Panc1 (cell line): ENCODE measurements at regions not wholly inside any gene's neighbourhood (a gene's known extent, or its start where the extent isn't known, plus 50 kb on each side); places are given as distances from the start of the nearest gene placed in this dataset.

Experiments used
- POLR2AphosphoS5 ChIP-seq: IDR thresholded peaks from 2 replicates; pipeline ENCODE4 v1.6.1; 2012; ENCODE audit warnings: mild to moderate bottlenecking, low read depth, low read length, moderate library complexity
- SIN3A ChIP-seq: IDR thresholded peaks from 2 replicates; pipeline ENCODE4 v1.6.1; 2012; ENCODE audit warnings: low read depth, mild to moderate bottlenecking, low read length, moderate library complexity, borderline replicate concordance; ENCODE audit not compliant: insufficient read depth
- TCF7L2 ChIP-seq: IDR thresholded peaks from 2 replicates; pipeline ENCODE4 v1.6.1; 2011; ENCODE audit warnings: mild to moderate bottlenecking, low read depth, low read length, inconsistent platforms
- TF ChIP-seq, protein P1 (sequence below): fragments of 450-650 bp; IDR thresholded peaks from 2 replicates; pipeline ENCODE4 v1.5.1; 2017; ENCODE audit warnings: mild to moderate bottlenecking

DNA sequence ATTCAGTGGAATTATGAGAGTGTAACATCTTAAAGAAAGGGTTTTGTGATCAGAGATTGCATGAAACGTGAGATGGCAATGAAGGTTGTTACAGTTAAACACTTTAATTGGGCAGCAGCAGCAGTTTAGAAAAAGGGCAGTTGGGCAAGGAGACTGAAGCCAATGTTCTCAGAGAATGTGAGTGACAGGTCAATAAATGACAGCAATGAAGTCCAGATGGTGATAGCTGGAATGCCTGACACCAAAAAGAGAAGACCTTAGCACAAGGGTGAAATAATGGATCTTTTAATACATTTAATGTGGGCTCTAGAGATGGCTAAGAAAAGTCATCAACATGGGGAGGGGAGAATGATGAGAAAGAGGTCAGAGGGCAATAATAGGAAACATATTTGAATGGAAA lies 89.4 kb upstream of the CDH7 start:
- TF ChIP-seq, protein P1, sequence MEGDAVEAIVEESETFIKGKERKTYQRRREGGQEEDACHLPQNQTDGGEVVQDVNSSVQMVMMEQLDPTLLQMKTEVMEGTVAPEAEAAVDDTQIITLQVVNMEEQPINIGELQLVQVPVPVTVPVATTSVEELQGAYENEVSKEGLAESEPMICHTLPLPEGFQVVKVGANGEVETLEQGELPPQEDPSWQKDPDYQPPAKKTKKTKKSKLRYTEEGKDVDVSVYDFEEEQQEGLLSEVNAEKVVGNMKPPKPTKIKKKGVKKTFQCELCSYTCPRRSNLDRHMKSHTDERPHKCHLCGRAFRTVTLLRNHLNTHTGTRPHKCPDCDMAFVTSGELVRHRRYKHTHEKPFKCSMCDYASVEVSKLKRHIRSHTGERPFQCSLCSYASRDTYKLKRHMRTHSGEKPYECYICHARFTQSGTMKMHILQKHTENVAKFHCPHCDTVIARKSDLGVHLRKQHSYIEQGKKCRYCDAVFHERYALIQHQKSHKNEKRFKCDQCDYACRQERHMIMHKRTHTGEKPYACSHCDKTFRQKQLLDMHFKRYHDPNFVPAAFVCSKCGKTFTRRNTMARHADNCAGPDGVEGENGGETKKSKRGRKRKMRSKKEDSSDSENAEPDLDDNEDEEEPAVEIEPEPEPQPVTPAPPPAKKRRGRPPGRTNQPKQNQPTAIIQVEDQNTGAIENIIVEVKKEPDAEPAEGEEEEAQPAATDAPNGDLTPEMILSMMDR, result no peak
- TF ChIP-seq POLR2AphosphoS5, result no peak
- TF ChIP-seq SIN3A, result no peak
- TF ChIP-seq TCF7L2, result no peak
